IMR-90 (cell line): ENCODE measurements at regions not wholly inside any gene's neighbourhood (a gene's known extent, or its start where the extent isn't known, plus 50 kb on each side); places are given as distances from the start of the nearest gene placed in this dataset.

Experiments
- ATAC-seq: fragments of 200-7000 bp; cut with Tn5 transposase; 2 replicates; pipeline ENCODE4 v1.9.1; 2020; ENCODE audit warnings: low read depth, mild to moderate bottlenecking, moderate library complexity
- BruUV-seq: library from RNA; stranded (reverse); fragments of 400-500 nt; replicated peaks from 2 replicates; lab custom pipeline; 2021; lab: Mats Ljungman, UMichigan
- CTCF ChIA-PET: fragments of 300-600 bp; formaldehyde crosslinking; extraction: SDS; loops from one replicate; lab custom pipeline; 2021; ENCODE audit warnings: antibody characterized with exemption; lab: Yijun Ruan, JAX
- POLR2A ChIA-PET: fragments of 300-600 bp; sonication (Branson Sonifier 250); formaldehyde crosslinking; loops from one replicate; lab custom pipeline; 2022; ENCODE audit warnings: antibody characterized with exemption; ENCODE audit not compliant: unreplicated experiment; lab: Charles Lee
- DNase-seq: peaks from one replicate; pipeline ENCODE4 v3.0.0; 2013
- H2AFZ ChIP-seq: replicated peaks from 2 replicates; pipeline ENCODE3; 2013; ENCODE audit warnings: low read length, mild to moderate bottlenecking; ENCODE audit not compliant: poor library complexity
- H2AK5ac ChIP-seq: 2 replicates; pipeline ENCODE4 v1.6.1; 2013; ENCODE audit warnings: low read depth, low read length, inconsistent platforms
- H2AK9ac ChIP-seq: replicated peaks from 2 replicates; pipeline ENCODE3; 2013; ENCODE audit warnings: mild to moderate bottlenecking, low read depth, low read length, moderate library complexity; ENCODE audit not compliant: poor library complexity
- H2BK120ac ChIP-seq: 2 replicates; pipeline ENCODE4 v1.6.1; 2013; ENCODE audit warnings: low read depth, low read length, inconsistent platforms
- H2BK15ac ChIP-seq: 3 replicates; pipeline ENCODE4 v1.6.1; 2013; ENCODE audit warnings: low read depth, low read length, inconsistent platforms
- H2BK20ac ChIP-seq: 2 replicates; pipeline ENCODE4 v1.6.1; 2013; ENCODE audit warnings: low read depth, mild to moderate bottlenecking, inconsistent platforms, low read length, moderate library complexity
- H2BK5ac ChIP-seq: 2 replicates; pipeline ENCODE4 v1.6.1; 2013; ENCODE audit warnings: mild to moderate bottlenecking, low read depth, low read length, inconsistent platforms; ENCODE audit not compliant: poor library complexity, severe bottlenecking
- H3K14ac ChIP-seq: replicated peaks from 2 replicates; pipeline ENCODE4 v1.6.1; 2013; ENCODE audit warnings: low read depth, low read length, inconsistent platforms
- H3K18ac ChIP-seq: 2 replicates; pipeline ENCODE4 v1.6.1; 2013; ENCODE audit warnings: low read depth, low read length, control low read depth
- H3K23ac ChIP-seq: 2 replicates; pipeline ENCODE4 v1.6.1; 2013; ENCODE audit warnings: low read depth, low read length, inconsistent platforms
- H3K27ac ChIP-seq: 2 replicates; pipeline ENCODE4 v1.5.1; 2013; ENCODE audit warnings: mild to moderate bottlenecking, control low read depth, low read length; ENCODE audit not compliant: insufficient read depth
- H3K27me3 ChIP-seq: 2 replicates; pipeline ENCODE4 v1.6.1; 2013; ENCODE audit warnings: low read length; ENCODE audit not compliant: control insufficient read depth, insufficient read depth
- H3K36me3 ChIP-seq: 2 replicates; pipeline ENCODE4 v1.6.1; 2013; ENCODE audit warnings: low read length, mixed read lengths; ENCODE audit not compliant: control insufficient read depth, insufficient read depth
- H3K4ac ChIP-seq: 2 replicates; pipeline ENCODE4 v1.6.1; 2013; ENCODE audit warnings: low read depth, low read length, inconsistent platforms
- H3K4me1 ChIP-seq: 2 replicates; pipeline ENCODE4 v1.6.1; 2013; ENCODE audit warnings: low read length, mixed read lengths; ENCODE audit not compliant: control insufficient read depth, insufficient read depth
- H3K4me2 ChIP-seq: 2 replicates; pipeline ENCODE4 v1.6.1; 2013; ENCODE audit warnings: low read depth, mild to moderate bottlenecking, control low read depth, low read length, moderate library complexity
- H3K4me3 ChIP-seq: 2 replicates; pipeline ENCODE4 v1.5.1; 2013; ENCODE audit warnings: low read depth, mild to moderate bottlenecking, control low read depth, low read length, moderate library complexity; ENCODE audit not compliant: insufficient read depth
- H3K56ac ChIP-seq: 2 replicates; pipeline ENCODE4 v1.6.1; 2013; ENCODE audit warnings: low read length, inconsistent platforms; ENCODE audit not compliant: insufficient read depth; ENCODE audit errors: extremely low read depth
- H3K79me1 ChIP-seq, 2 experiments: 2 replicates each; pipeline ENCODE4 v1.6.1; 2013; ENCODE audit warnings: low read length in 2 of 2, inconsistent platforms in 1 of 2, low read depth in 1 of 2
- H3K9ac ChIP-seq: 2 replicates; pipeline ENCODE4 v1.6.1; 2013; ENCODE audit warnings: low read depth, low read length, control low read depth
- H3K9me1 ChIP-seq: 2 replicates; pipeline ENCODE4 v1.6.1; 2013; ENCODE audit warnings: low read length, inconsistent platforms; ENCODE audit not compliant: insufficient read depth
- H3K9me3 ChIP-seq: 2 replicates; pipeline ENCODE4 v1.6.1; 2013; ENCODE audit warnings: low read length; ENCODE audit not compliant: control insufficient read depth, insufficient read depth
- H4K20me1 ChIP-seq: 2 replicates; pipeline ENCODE4 v1.6.1; 2013; ENCODE audit warnings: low read length, inconsistent platforms; ENCODE audit not compliant: insufficient read depth
- H4K5ac ChIP-seq: 2 replicates; pipeline ENCODE4 v1.6.1; 2013; ENCODE audit warnings: mild to moderate bottlenecking, low read depth, low read length, control low read depth
- H4K8ac ChIP-seq, 2 experiments: 2 replicates each; pipeline ENCODE4 v1.6.1; 2013; ENCODE audit warnings: low read depth in 2 of 2, low read length in 2 of 2, control low read depth in 1 of 2, inconsistent platforms in 1 of 2
- H4K91ac ChIP-seq: 2 replicates; pipeline ENCODE4 v1.6.1; 2013; ENCODE audit warnings: low read depth, low read length, inconsistent platforms; ENCODE audit not compliant: insufficient read depth
- RFX5 ChIP-seq: IDR thresholded peaks from 2 replicates; pipeline ENCODE4 v1.8.0; 2012; ENCODE audit warnings: low read depth, mild to moderate bottlenecking, low read length, moderate library complexity
- USF2 ChIP-seq: fragments of 150-350 bp; IDR thresholded peaks from 2 replicates; pipeline ENCODE4 v1.6.1; 2017; ENCODE audit warnings: mild to moderate bottlenecking, antibody characterized with exemption, low read length, low read depth
- WGBS, 2 experiments: methylation state at CpG; one replicate each; pipeline versions ENCODE4 v1.1.5 to v1.1.7; 2013; ENCODE audit warnings: missing lambda C conversion rate in 2 of 2; ENCODE audit not compliant: insufficient read length in 1 of 2; ENCODE audit errors: extremely low coverage in 2 of 2; 5-methylcytosine and 5-hydroxymethylcytosine counted together
- dilution Hi-C: fragments of 300-500 bp; cut with HindIII; formaldehyde crosslinking; loops from one replicate; pipeline ENCODE4 v1.14.3; 2018; ENCODE audit warnings: low sequenced_read_pairs; ENCODE audit not compliant: unreplicated experiment
- in situ Hi-C: fragments of 300-500 bp; cut with MboI; formaldehyde crosslinking; loops from 3 replicates; pipeline ENCODE4 v1.14.3; 2019; ENCODE audit warnings: low sequenced_read_pairs, inconsistent platforms, mixed read lengths
- intact Hi-C: fragments of 100-400 bp; cut with micrococcal nuclease; formaldehyde crosslinking; loops from 2 replicates; pipeline ENCODE4 v1.10.0; 2022
- TF ChIP-seq, protein P1 (sequence below): conservative IDR thresholded peaks from 2 replicates; pipeline ENCODE4 v1.5.1; 2012; ENCODE audit warnings: mild to moderate bottlenecking, low read depth, low read length, improper control_type of control experiment

DNA sequence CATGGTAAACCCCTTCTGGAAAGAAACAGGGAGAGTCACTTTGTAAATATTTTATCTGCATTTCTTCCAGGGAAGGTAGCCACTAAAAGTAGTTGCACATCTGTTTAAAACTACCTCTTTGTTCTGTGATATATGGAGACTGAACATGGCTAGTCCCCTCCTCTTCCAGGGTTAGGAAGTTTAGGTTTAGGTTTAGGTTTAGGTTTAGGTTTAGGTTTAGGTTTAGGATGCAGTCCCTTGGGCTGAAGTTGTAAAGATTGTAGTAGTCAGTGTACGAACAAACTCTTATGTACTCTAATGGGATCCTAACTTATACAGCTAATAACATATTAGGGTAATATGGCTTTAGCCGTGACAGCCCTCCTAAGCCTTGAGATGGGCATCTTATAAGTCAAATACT lies 880.2 kb upstream of the TMEFF2 start:
- Histone ChIP-seq H2AK5ac (no peak overlapping the region), H3K79me1 (no peaks in the 10 kb centered on the region)
- in situ Hi-C loops: no loop called here

More for the DNA sequence above, 880.2 kb upstream of the TMEFF2 start:
- Histone ChIP-seq H2AK9ac (no peak overlapping the region), H3K4me3 (no peak overlapping the region), H4K5ac (no peak overlapping the region), H3K14ac (no peak overlapping the region), H3K36me3 (no peaks in the 10 kb centered on the region), H3K4ac (no peak overlapping the region), H3K18ac (no peak overlapping the region), H3K4me2 (no peak overlapping the region), H2BK15ac (no peak overlapping the region), H3K9me3 (peaks cover 19% of the 10 kb centered on the region), H2AFZ (no peak overlapping the region), H3K23ac (no peak overlapping the region), H3K4me1 (no peaks in the 10 kb centered on the region), H3K9me1 (no peaks in the 10 kb centered on the region), H2BK5ac (no peak overlapping the region), H4K91ac (no peak overlapping the region), H3K27ac (no peak overlapping the region), H3K27me3 (no peaks in the 10 kb centered on the region), H4K8ac (no peak overlapping the region), H3K9ac (no peak overlapping the region), H2BK120ac (no peak overlapping the region), H4K20me1 (no peaks in the 10 kb centered on the region), H3K56ac (no peak overlapping the region), H2BK20ac (no peak overlapping the region)
- intact Hi-C loops: no loop called here
- TF ChIP-seq, protein P1, sequence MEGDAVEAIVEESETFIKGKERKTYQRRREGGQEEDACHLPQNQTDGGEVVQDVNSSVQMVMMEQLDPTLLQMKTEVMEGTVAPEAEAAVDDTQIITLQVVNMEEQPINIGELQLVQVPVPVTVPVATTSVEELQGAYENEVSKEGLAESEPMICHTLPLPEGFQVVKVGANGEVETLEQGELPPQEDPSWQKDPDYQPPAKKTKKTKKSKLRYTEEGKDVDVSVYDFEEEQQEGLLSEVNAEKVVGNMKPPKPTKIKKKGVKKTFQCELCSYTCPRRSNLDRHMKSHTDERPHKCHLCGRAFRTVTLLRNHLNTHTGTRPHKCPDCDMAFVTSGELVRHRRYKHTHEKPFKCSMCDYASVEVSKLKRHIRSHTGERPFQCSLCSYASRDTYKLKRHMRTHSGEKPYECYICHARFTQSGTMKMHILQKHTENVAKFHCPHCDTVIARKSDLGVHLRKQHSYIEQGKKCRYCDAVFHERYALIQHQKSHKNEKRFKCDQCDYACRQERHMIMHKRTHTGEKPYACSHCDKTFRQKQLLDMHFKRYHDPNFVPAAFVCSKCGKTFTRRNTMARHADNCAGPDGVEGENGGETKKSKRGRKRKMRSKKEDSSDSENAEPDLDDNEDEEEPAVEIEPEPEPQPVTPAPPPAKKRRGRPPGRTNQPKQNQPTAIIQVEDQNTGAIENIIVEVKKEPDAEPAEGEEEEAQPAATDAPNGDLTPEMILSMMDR: no peak
- TF ChIP-seq RFX5: no peak
- no peak for TF ChIP-seq USF2
- no TSS peak for BruUV-seq
- POLR2A ChIA-PET: no interaction called here
- WGBS, 2 experiments: no CpG with 5 or more reads among the region's 2 CpGs
- ATAC-seq (no peak), DNase-seq (no peak)
- CTCF ChIA-PET: no interaction called here
- dilution Hi-C loops: no loop called here
